ENCODE measurements at regions not wholly inside any gene's neighbourhood (a gene's known extent, or its start where the extent isn't known, plus 50 kb on each side); places are given as distances from the start of the nearest gene placed in this dataset.

DNA sequence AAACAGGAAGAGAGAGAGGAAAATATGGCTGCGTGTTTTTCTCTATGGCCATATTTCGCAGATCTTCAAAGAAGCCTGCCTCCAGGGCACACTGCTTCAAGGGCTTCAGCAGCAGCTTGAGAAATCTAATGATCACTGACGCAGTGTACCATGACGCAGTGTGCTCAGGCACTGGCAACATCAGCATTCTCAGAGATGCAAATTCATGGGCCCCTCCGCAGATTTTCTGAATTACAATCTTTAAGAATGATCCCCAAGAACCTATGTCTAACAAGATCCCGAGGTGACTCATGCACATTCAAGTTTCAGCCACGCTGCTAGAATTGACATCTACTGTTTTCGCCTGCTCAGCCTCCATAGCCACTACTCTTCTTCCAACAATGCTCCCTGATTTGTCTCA lies 143.9 kb upstream of the ZNF366 start:
- intact Hi-C loops (cut with DNase I) = no loop called here
- H3K27me3 ChIP-seq = no peaks in the 10 kb centered on the region
- H3K9me3 ChIP-seq (replicated peaks in 1 of 3) = no peaks in the 10 kb centered on the region
- TF ChIP-seq POLR2A (IDR thresholded peaks at IDR 0.05) = no peak
- TF ChIP-seq, protein P1, sequence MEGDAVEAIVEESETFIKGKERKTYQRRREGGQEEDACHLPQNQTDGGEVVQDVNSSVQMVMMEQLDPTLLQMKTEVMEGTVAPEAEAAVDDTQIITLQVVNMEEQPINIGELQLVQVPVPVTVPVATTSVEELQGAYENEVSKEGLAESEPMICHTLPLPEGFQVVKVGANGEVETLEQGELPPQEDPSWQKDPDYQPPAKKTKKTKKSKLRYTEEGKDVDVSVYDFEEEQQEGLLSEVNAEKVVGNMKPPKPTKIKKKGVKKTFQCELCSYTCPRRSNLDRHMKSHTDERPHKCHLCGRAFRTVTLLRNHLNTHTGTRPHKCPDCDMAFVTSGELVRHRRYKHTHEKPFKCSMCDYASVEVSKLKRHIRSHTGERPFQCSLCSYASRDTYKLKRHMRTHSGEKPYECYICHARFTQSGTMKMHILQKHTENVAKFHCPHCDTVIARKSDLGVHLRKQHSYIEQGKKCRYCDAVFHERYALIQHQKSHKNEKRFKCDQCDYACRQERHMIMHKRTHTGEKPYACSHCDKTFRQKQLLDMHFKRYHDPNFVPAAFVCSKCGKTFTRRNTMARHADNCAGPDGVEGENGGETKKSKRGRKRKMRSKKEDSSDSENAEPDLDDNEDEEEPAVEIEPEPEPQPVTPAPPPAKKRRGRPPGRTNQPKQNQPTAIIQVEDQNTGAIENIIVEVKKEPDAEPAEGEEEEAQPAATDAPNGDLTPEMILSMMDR (IDR thresholded peaks at IDR 0.05) = no peak
- WGBS, 4 donors = 90 to 92% (median 91%) methylated on average over 8 of the region's 8 CpGs
- no peak overlapping the region for H3K4me3 ChIP-seq
- H3K36me3 ChIP-seq (replicated peaks in 1 of 2) = no peaks in the 10 kb centered on the region
- no peak for DNase-seq
- no peaks in the 10 kb centered on the region for H3K4me1 ChIP-seq (replicated peaks in 1 of 2)
- no peak overlapping the region for H3K27ac ChIP-seq

DNA sequence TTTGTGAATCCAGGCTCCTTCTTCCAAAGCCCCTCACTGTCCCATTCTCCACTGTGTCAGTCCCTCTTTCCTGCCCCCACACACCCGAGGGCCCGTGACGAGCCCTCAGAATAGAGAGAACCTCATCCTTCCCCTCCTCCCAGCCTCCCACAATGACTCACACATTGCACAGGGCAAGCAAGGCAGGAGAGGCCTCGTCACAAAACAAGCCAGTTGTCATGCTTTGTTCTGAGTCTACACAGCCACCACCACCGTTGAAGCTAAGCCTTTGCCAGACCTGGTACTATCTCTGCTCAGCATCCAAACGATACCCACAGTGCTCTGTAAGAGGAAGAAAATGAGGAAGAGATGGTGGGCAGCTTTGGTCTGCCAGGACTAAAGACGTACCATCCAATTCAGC lies 142.2 kb upstream of the ZNF366 start:
- H3K4me1 ChIP-seq (replicated peaks in 1 of 2) = no peaks in the 10 kb centered on the region
- no peak overlapping the region for H3K4me3 ChIP-seq
- WGBS, 4 donors = 74 to 82% (median 79%) methylated on average over 6 to 7 of the region's 7 CpGs
- DNase-seq = no peak
- no peaks in the 10 kb centered on the region for H3K9me3 ChIP-seq (replicated peaks in 1 of 3)
- H3K27ac ChIP-seq = no peak overlapping the region
- no peaks in the 10 kb centered on the region for H3K27me3 ChIP-seq
- no peaks in the 10 kb centered on the region for H3K36me3 ChIP-seq (replicated peaks in 1 of 2)
- no peak for TF ChIP-seq POLR2A (IDR thresholded peaks at IDR 0.05)
- TF ChIP-seq, protein P1 (IDR thresholded peaks at IDR 0.05) = no peak
- intact Hi-C loops (cut with DNase I) = no loop called here

DNA sequence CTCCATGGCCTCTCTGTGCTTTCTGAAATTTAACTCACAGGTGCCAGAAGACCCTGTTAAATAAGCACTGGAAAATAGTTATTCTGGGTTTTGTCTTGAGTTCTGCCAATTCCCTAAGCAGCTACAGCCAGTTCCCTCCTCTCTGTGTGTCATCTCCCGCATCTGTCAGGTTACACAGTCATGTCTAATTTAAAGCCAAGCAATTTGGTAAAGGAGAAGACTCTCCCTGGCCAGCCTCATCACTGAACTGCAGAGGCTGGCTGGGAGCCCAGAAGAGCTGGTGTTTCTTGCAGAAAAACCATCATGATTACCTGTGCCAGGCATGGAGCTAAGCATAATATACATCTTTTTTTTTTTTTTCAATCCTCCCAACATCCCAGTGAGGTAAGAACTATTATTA lies 141.3 kb upstream of the ZNF366 start:
- TF ChIP-seq POLR2A (IDR thresholded peaks at IDR 0.05) = no peak
- TF ChIP-seq, protein P1 (IDR thresholded peaks at IDR 0.05) = no peak
- WGBS, 4 donors = 72 to 89% (median 82%) methylated on average over 1 of the region's 1 CpG
- Histone ChIP-seq H3K4me1 (replicated peaks in 1 of 2) (no peaks in the 10 kb centered on the region), H3K36me3 (replicated peaks in 1 of 2) (no peaks in the 10 kb centered on the region), H3K27ac (no peak overlapping the region), H3K4me3 (no peak overlapping the region), H3K27me3 (no peaks in the 10 kb centered on the region), H3K9me3 (replicated peaks in 1 of 3) (no peaks in the 10 kb centered on the region)
- DNase-seq = no peak
- intact Hi-C loops (cut with DNase I) = no loop called here

DNA sequence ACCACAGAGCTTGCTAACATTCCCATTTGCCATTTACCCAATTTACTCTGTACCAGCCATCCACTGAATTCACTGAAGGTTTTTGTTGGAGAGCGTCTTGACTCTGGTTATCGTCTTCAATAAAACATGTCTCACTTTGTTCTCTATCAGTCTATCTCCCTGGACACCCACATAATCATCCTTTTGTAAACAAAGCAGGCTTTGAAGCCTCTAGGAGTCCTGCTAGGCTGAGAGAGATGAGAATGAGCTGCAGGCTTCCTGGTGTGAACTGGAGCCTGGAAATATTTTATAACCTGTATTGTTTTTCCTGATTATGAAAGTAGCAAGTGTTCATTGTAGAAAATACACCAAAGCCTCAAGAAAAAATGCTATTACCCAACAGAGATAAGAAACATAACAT lies 140.6 kb upstream of the ZNF366 start:
- TF ChIP-seq POLR2A (IDR thresholded peaks at IDR 0.05) = no peak
- TF ChIP-seq, protein P1 (IDR thresholded peaks at IDR 0.05) = no peak
- no peaks in the 10 kb centered on the region for H3K9me3 ChIP-seq (replicated peaks in 1 of 3)
- H3K27ac ChIP-seq = no peak overlapping the region
- WGBS, 4 donors = 59 to 74% (median 65%) methylated on average over 2 of the region's 2 CpGs
- intact Hi-C loops (cut with DNase I) = no loop called here
- H3K4me3 ChIP-seq = no peak overlapping the region
- no peaks in the 10 kb centered on the region for H3K36me3 ChIP-seq (replicated peaks in 1 of 2)
- no peaks in the 10 kb centered on the region for H3K4me1 ChIP-seq (replicated peaks in 1 of 2)
- no peak for DNase-seq
- no peaks in the 10 kb centered on the region for H3K27me3 ChIP-seq
